ENCODE measurements at regions not wholly inside any gene's neighbourhood (a gene's known extent, or its start where the extent isn't known, plus 50 kb on each side); places are given as distances from the start of the nearest gene placed in this dataset.
"Not testable (repeated sequence)": the region's sequence is repeated elsewhere in the genome, so short reads cannot be mapped to it uniquely, and the experiment has no call there.

GRCh38 chr2:7683708-7684107 is 766.5 kb downstream of the RNF144A start:
- DNase-seq (ENCODE audit: low read depth): no peak

GRCh38 chr2:7685342-7686015 is 768.3 kb downstream of the RNF144A start:
- no peak for DNase-seq (ENCODE audit: low read depth)

GRCh38 chr2:7686016-7686385 is 768.8 kb downstream of the RNF144A start:
- DNase-seq (ENCODE audit: low read depth): no peak

GRCh38 chr2:7691961-7692656 is 774.9 kb downstream of the RNF144A start:
- DNase-seq (ENCODE audit: low read depth): no peak

- no peak for DNase-seq (ENCODE audit: low read depth)
Observed at GRCh38 chr2:7692657-7693161, 775.5 kb downstream of the RNF144A start.

GRCh38 chr2:7693246-7694075 is 776.2 kb downstream of the RNF144A start:
- DNase-seq (ENCODE audit: low read depth): no peak

- no peak for DNase-seq (ENCODE audit: low read depth)
Observed at GRCh38 chr2:7694076-7694985, 777.1 kb downstream of the RNF144A start.

- DNase-seq (ENCODE audit: low read depth): not testable (repeated sequence)
Observed at GRCh38 chr2:7696556-7696955, 779.3 kb downstream of the RNF144A start.

- no peak for DNase-seq (ENCODE audit: low read depth)
Observed at GRCh38 chr2:7697052-7697451, 779.8 kb downstream of the RNF144A start.

GRCh38 chr2:7701791-7702190 is 784.6 kb downstream of the RNF144A start:
- no peak for DNase-seq (ENCODE audit: low read depth)

- no peak for DNase-seq (ENCODE audit: low read depth)
Observed at GRCh38 chr2:7703048-7703447, 785.8 kb downstream of the RNF144A start.

- DNase-seq (ENCODE audit: low read depth): no peak
Observed at GRCh38 chr2:7703543-7704144, 786.4 kb downstream of the RNF144A start.

GRCh38 chr2:7704296-7704865 is 787.2 kb downstream of the RNF144A start:
- DNase-seq (ENCODE audit: low read depth): no peak

GRCh38 chr2:7706791-7707190 is 789.6 kb downstream of the RNF144A start:
- DNase-seq (ENCODE audit: low read depth): no peak

- no peak for DNase-seq (ENCODE audit: low read depth)
Observed at GRCh38 chr2:7707723-7708122, 790.5 kb downstream of the RNF144A start.

- no peak for DNase-seq (ENCODE audit: low read depth)
Observed at GRCh38 chr2:7709907-7710306, 792.7 kb downstream of the RNF144A start.

GRCh38 chr2:7711167-7711566 is 794.0 kb downstream of the RNF144A start:
- DNase-seq (ENCODE audit: low read depth): no peak

GRCh38 chr2:7719876-7720275 is 802.7 kb downstream of the RNF144A start:
- DNase-seq (ENCODE audit: low read depth): no peak

GRCh38 chr2:7721413-7721995 is 804.3 kb downstream of the RNF144A start:
- no peak for DNase-seq (ENCODE audit: low read depth)

GRCh38 chr2:7722212-7722910 is 805.1 kb downstream of the RNF144A start:
- DNase-seq (ENCODE audit: low read depth): no peak
